Stimulated activated CD4-positive, alpha-beta T cell treated with anti-CD3 and anti-CD28 coated beads, Interleukin-1b, Interleukin-23, amount 100 ng/mL, for 48 hours (primary cell): ENCODE measurements at regions not wholly inside any gene's neighbourhood (a gene's known extent, or its start where the extent isn't known, plus 50 kb on each side); places are given as distances from the start of the nearest gene placed in this dataset.
"Not testable (repeated sequence)": the region's sequence is repeated elsewhere in the genome, so short reads cannot be mapped to it uniquely, and the experiment has no call there.

Experiments
- DNase-seq: peaks from one replicate; pipeline ENCODE4 v3.0.0-alpha.2; 2020

DNA sequence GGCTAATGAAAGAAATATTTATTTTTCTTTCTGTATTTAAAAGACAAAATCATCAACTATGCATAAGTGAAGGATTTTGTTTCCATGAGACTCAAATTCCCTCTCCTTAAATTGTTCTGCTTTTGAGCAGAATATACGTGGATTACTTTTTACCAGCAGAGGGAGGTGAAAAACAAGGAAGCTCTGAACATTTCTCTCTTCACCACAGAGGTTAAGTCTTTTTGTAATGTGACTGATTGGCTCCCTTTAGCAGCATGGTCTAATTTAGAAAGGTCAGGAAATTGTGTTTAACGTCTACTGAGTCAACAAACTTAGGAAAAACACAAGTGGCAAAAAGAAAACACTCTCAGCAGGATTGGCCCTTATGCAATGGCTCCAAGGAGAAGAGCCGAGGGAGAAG is 55.1 kb upstream of the F9 start:
- no peak for DNase-seq

DNA sequence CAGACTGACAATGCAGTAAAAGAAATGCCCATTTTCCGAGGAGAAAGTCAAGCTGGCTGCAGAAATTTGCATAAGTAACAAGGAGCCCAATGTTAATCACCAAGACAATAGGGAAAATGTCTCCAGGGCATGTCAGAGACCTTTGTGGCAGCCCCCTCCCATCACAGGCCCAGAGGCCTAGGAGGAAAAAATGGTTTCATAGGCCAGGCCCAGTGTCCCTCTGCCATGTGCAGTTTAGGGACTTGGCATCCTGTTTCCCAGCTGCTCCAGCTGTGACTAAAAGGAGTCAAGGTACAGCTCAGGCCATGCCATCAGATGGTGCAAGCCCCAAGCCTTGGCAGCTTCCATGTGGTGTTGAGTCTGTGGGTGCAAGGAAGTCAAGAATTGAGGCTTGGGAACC is 68.6 kb upstream of the F9 start:
- DNase-seq, result not testable (repeated sequence)

DNA sequence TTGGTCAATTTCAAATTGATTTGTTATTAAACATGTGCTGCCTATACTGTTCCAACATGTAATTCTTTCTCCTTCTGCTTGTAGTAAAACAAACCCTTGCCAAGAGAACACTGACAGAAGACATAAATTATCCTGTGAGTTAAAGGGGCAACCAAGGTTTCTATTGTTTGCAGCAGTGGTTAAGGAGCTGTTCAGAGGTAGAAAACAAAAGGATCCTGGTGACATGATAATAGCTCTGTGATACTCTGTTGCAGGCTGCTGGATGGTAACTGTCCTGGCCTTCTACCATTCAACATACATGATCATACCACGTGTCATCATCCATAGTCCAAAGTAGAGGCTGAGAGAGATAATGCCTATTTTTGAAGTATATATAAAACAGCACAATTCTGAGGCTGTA is 75.8 kb upstream of the F9 start:
- DNase-seq, result no peak

DNA sequence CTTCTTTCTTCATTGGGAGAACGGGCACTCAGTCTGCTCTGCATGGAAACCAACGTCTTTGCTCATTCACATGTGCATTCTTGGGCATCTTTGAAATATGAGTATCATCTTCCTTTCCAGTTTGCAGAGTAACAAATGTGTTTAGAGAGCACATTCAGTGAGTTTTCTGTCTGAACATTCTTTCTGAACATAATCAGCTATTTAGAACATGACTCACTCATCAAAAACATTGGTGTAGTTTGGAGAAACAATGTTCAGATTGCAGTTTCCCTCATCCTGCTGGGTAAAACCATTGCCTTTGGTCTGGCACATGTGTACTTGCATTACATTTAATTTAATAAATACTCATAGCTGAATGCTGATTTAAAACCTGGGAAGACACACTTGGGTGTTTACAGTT is 81.5 kb upstream of the F9 start:
- no peak for DNase-seq

DNA sequence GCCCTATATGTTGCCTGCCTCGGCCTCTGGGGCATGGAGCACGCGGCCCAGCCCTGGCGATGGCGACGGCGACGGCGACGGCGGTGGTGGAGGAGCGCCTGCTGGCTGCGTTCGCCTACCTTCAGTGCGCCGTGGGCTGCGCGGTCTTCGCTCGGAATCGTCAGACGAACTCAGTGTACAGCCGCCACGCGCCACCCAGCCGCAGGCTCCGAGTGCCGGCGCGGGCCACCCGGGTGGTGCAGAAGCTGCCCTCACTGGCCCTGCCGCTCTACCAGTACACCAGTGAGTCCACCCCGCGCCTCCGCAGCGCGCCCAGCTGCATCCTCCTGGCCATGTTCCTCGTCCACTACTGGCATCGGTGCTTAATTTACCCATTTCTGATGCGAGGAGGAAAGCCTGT is 83.7 kb upstream of the F9 start:
- no peak for DNase-seq

DNA sequence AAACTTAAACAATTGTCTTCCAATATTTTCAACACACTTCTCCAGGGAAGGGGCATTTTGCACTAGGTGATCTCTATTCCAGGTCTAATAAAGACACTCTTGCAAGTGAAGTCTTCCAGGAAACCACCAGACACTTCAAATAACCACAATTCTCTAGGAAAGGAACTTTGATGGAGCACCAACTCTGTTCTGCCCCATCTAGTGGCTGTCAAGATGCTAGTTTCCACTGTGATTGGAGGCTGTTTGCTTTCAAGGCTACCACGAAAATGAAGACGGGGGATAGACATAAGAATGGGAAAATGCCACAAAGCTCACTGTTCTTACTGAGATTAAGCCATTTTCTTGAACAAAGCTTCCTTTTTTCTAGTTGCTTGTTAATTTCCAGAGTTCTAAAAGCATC is 100.6 kb upstream of the F9 start:
- DNase-seq, result no peak

DNA sequence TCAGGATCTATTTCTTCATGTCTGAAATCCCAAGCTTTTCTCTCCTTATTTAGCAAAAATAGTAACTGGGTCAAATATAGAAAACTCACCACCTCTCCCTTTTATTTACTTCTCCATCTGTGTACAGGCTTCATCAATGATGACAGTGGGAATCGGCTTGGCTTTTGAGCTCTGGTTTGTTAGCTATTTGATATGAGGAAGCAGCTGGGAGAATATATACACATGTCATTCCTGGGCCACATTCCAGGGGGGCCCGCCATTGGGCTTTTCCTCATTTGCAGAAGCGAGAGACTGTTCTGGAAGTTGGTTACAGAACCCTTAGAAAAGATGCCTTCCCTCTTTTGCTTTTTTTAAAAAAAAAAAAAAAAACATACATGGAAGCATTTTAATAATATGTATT is 107.4 kb upstream of the F9 start:
- no peak for DNase-seq

DNA sequence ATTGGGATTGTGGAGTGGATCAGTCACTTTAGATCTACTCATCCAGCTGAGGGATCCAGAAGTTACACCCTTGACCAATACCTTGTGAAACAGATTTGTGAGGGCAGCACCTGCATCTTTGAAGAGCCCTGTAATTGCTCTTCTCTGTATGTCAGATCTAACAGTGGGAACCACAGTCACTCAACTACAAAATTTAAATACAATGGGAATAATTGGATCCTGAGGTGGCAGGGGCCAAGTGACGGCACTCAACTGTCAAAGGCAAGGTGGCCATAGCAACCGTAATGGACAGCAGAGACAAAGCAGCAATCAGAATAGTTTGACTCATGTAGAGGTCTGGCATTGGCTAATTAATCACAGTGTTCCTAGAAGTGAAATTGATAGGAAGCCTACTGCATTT is 132.3 kb upstream of the F9 start:
- not testable (repeated sequence) for DNase-seq

DNA sequence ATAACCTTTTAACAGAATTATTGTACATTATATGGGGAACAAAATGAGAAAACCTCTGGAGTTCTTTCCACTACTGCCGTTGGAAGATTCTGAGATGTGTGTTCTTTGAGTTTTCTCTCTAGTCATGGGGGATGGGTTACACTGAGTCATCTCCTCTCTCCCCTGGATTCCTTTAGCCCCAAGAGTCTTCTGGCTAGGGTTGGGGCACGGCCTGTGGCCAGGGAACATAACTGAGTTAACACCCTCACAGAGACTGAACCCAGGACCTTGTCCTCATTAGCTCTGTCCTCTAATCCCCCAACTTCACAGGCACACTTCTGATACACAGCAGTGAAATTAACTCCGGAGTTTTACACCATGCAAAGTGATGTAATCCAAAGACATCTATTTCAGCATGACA is 142.3 kb upstream of the F9 start:
- DNase-seq, result no peak

DNA sequence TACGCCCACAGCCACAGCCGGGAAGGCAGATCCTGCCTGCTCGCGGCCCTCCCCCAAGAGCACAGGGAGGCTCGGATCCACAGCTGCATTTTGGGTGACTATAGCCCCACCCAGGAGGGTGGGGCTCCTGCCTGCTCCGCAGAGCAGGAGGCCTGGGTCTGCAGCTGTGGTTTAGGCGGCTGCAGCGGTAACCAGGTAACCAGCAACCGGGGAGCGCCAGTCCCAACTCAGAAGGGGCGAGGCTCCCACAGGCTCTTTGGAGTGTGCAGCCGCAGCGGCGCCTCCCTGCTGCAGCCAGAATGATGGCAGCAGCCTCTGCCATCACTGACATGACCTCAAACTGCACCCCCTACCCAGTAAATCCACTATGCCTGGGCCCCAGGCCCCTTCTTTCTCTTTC is 148.0 kb upstream of the F9 start:
- no peak for DNase-seq

DNA sequence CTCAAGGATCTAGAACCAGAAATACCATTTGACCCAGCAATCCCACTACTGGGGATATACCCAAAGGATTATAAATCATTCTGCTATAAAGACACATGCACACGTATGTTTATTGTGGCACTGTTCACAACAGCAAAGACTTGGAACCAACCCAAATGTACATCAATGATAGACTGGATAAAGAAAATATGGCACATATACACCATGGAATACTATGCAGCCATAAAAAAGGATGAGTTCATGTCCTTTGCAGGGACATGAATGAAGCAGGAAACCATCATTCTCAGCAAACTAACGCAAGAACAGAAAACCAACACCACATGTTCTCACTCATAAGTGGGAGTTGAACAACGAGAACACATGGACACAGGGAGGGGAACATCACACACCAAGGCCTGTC is 154.0 kb upstream of the F9 start:
- DNase-seq, result not testable (repeated sequence)

DNA sequence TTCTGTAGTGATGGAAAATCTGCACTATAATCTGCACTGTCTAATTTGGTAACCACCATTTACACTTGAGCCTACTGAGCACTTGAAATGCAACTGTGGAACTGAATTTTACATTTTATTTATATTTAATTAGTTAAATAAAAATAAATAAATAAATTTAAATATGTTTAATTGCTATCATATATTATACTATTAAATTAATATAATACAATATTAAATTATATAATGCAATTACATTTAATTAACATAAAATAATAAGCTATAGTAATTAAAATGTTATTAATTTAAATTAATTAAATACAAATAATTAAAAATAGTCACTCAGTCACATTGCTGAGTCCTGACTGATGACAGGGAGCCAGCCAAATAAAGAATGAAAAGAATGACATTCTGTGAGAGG is 170.2 kb upstream of the F9 start:
- DNase-seq, result no peak

DNA sequence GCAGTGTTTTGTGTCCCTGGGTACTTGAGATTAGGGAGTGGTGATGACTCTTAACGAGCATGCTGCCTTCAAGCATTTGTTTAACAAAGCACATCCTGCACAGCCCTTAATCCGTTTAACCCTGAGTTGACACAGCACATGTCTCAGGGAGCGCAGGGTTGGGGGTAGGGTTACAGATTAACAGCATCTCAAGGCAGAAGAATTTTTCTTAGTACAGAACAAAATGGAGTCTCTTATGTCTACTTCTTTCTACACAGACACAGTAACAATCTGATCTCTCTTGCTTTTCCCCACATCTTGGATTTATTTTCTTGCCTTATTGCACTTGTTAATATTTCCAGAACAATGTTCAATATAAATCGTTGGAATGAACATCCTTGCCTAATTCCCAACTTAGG is 187.9 kb upstream of the F9 start:
- not testable (repeated sequence) for DNase-seq

DNA sequence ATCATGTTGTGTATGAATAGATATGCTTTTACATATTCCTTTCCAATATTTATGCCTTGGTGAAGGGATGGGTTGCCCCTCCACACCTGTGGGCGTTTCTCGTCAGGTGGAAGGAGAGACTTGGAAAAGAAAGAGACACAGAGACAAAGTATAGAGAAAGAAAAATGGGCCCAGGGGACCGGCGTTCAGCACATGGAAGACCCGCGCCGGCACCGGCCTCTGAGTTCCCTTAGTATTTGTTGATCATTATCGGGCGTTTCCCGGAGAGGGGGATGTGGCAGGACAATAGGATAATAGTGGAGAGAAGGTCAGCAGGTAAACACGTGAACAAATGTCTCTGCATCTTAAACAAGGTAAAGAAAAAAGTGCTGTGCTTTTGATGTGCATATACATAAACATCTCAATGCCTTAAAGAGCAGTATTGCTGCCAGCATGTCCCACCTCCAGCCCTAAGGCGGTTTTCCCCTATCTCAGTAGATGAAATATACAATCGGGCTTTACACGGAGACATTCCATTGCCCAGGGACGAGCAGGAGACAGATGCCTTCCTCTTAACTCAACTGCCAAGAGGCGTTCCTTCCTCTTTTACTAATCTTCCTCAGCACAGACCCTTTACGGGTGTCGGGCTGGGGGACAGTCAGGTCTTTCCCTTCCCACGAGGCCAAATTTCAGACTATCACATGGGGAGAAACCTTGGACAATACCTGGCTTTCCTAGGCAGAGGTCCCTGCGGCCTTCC is 188.5 kb upstream of the F9 start:
- not testable (repeated sequence) for DNase-seq

DNA sequence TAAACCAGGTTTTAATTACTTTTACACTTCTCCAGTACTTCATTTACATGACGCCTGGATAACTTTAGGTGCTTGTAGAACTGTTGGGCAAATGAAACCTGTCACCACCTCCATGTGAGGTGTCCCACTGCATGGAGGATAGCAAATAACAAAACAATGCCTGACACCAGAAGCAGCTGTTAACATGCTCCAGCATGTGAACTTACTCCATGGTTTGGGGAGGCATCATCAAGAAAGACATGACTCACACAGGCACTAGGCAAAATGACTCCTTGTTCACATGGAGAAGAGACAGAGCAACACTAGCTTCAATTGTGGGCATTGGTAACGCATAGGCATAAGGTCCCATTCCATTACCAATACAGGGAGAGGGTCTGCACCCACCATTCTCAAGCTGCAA is 198.1 kb upstream of the F9 start:
- no peak for DNase-seq

DNA sequence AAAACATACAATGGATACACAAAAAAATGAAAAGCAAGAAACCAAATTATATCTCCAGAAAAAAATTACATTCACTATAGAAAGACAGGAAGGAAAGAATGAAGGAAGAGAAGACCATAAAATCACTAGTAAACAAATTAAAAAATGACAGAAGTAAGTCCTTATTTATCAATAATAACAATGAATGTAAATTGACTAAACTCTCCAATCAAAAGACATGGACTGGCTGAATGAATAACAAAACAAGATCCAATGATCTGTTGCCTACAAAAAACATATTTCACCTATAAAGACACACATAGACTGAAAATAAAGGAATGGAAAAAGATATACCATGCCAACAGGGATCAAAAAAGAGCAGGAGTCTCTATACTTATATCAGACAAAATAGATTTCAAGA is 203.2 kb upstream of the F9 start:
- no peak for DNase-seq

DNA sequence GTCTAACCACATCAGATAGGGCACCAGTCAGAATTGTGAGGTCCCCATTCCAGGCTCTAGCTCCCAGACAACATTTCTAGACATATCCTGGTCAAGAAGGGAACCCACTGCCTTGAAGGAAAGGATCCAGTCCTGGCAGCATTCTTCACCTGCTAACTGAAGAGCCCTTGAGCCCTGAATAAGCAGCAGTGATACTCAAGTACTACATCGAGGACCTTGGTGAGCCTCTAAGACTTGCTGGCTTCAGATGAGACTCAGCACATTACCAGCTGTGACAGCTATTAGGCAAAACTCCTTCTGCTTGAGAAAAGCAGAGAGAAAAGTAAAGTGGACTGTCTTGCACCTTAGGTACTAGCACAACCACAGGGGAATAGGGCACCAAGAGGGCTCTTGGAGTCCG is 205.8 kb upstream of the F9 start:
- DNase-seq, result no peak

DNA sequence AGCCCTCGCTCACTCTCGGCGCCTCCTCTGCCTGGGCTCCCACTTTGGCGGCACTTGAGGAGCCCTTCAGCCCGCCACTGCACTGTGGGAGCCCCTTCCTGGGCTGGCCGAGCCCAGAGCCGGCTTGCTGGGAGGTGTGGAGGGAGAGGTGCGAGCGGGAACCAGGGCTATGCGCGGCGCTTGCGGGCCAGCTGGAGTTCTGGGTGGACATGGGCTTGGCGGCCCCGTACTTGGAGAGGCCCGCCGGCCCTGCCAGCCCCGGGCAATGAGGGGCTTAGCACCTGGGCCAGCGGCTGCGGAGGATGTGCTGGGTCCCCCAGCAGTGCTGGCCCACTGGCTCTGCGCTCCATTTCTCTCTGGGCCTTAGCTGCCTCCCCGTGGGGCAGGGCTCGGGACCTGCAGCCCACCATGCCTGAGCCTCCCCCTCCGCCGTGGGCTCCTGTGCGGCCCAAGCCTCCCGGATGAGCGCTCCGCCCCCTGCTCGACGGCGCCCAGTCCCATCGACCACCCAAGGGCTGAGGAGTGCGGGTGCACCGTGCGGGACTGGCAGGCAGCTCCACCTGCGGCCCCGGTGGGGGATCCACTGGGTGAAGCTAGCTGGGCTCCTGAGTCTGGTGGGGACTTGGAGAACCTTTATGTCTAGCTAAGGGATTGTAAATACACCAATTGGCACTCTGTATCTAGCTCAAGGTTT is 209.7 kb upstream of the F9 start:
- not testable (repeated sequence) for DNase-seq

DNA sequence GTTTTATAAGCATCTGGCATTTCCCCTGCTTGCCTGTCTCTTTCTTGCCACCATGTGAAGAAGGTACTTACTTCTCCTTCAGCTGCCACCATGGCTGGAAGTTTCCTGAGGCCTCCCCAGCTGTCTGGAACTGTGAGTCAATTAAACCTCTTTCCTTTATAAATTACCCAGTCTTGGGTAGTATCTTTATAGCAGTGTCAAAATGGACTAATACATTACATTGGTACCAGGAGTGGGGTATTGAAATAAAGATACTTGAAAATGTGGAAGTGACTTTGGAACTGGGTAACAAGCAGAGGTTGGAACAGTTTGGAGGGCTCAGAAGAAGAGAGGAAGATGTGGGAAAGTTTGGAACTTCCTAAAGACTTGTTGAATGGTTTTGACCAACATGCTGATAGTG is 223.9 kb upstream of the F9 start:
- not testable (repeated sequence) for DNase-seq

DNA sequence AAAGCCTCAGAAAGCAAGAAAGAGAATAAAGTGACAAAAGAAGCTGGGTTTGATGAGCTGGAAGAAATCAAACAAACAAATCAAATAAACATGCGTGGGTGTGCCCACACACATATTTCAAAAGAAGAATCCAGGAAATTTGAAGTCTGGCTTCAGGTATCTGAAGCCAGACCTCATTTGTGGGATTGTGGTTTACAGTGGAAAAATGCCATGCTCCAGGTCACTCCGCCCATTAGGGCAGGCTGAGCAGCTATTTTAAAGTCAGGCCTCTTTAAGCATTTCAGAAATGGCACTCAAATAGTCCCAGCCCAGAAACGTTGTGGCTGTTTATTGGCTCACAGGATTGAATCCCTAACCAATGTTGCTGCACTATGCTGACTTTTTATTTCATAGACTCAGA is 226.1 kb upstream of the F9 start:
- no peak for DNase-seq

DNA sequence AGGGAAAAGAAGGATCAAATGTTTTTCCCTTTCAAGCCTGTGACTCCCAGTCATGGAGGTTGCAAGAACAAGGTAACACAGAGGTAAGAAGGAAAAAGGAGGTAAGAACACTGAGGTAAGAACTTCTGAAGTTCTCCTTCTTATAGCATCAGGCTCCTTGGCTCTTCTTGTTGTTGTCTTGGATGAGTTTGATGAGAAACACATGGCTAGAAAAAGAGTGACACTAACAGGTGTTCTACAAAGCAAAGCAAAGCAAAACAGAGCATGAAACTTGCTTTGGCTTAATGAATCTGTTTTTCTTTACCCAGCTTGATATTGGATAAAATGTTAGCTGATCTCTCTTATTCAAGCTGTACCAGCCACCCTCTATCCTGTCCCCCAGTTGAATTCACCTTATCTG is 231.2 kb upstream of the F9 start:
- no peak for DNase-seq

DNA sequence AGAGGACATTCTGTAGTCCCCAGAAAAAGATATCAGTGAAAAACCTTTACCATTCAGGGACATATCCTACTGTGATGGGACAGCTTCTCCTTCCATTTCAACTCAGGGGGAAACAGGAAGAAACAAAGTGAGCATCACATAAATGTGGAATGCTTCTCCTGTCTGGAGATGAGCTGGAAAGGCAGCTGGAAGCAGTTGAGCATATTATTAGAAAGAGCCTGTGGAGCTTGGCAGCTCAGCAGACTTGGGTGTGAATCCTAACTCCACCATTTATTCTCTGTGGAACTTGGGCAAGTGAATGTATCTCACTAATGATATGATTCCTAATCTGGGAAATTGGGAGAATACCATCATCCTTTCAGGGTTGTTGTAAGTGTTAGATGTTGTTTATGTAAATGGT is 232.1 kb upstream of the F9 start:
- DNase-seq, result no peak

DNA sequence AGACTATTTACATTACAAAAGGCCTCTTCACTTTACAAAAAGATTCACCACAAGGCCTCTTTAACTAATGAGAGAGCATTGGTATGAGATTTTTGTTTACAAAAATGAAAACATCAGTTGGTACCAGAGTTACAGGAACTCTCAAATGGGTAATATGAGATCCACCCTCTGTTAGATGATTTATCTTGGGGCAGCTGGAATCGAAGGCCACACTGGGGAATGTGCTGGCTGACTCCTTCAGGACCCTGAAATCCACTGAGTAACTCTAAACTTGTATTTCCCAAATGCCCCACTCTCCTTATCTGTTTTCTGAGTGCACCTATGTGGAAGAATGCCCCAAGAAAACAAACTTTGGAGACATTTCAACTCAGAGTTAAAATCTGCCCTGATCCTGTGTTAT is 232.9 kb upstream of the F9 start:
- no peak for DNase-seq

DNA sequence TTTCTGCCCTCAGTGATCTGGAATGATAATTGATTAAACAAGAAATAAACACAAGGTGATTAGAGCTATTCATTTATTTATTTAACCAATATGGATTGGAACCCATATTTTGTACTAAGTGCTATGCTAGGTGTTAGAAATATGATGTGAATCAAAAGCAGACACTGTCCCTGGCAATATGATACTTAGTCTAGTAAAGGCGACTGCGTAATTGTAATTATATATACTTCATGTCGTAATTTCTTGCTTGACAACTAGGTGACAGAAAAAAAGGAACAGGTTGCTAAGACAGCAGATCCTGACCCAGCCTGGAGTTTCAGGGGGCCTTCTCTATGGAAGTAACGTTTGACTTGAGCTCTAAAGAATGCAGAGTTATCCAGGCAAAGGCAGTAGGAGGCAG is 236.5 kb upstream of the F9 start:
- no peak for DNase-seq

DNA sequence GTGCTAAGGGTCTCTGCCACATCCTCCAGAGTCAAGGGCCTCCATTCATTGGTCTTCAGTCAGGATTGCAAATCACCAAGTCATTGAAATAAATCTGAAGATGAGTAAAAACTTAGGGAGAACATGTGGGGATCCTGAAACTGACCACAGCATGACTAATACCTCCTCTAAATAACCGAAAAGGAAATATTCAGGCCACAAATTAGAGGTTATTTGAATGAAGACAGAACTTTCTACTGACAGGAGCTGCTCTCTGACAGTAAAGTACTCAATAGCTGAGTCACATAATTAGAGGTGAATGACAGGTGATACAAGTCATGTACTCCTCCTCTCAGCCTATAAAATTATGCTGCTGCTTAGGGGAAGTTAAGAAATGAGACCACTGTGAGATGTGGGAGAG is 240.2 kb upstream of the F9 start:
- DNase-seq, result no peak
